B cell (primary cell): ENCODE measurements at regions not wholly inside any gene's neighbourhood (a gene's known extent, or its start where the extent isn't known, plus 50 kb on each side); places are given as distances from the start of the nearest gene placed in this dataset.

Experiments used
- EZH2 ChIP-seq: IDR thresholded peaks from 2 replicates; pipeline ENCODE4 v1.6.1; 2012; ENCODE audit warnings: borderline replicate concordance, low read depth, mild to moderate bottlenecking, moderate library complexity, low read length; ENCODE audit not compliant: insufficient read depth, poor library complexity, severe bottlenecking
- TF ChIP-seq, protein P1 (sequence below): fragments of 200-600 bp; IDR thresholded peaks from one replicate; pipeline ENCODE4 v1.8.0; 2022; ENCODE audit warnings: antibody characterized with exemption, mild to moderate bottlenecking

DNA sequence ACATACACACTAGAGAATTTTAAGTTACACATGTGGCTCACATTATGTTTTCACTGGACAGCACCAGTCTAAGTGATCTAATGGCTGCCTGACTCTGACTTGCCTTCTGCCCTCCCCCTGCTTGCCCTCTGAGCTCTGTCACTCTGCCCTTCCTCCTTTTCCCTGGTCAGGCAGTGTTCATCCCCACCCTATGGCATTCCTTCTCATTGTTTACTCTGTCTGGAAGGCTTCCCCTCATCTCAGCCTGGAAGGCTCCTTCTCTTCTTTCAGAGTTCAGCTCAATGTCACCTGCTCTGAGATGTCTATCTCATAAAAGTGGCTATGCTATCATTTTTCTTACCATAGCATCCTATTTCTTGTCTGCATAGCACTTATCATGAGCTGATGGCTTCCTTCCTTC is 305.7 kb downstream of the BMPER start:
- TF ChIP-seq, protein P1, sequence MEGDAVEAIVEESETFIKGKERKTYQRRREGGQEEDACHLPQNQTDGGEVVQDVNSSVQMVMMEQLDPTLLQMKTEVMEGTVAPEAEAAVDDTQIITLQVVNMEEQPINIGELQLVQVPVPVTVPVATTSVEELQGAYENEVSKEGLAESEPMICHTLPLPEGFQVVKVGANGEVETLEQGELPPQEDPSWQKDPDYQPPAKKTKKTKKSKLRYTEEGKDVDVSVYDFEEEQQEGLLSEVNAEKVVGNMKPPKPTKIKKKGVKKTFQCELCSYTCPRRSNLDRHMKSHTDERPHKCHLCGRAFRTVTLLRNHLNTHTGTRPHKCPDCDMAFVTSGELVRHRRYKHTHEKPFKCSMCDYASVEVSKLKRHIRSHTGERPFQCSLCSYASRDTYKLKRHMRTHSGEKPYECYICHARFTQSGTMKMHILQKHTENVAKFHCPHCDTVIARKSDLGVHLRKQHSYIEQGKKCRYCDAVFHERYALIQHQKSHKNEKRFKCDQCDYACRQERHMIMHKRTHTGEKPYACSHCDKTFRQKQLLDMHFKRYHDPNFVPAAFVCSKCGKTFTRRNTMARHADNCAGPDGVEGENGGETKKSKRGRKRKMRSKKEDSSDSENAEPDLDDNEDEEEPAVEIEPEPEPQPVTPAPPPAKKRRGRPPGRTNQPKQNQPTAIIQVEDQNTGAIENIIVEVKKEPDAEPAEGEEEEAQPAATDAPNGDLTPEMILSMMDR, result no peak
- no peak for TF ChIP-seq EZH2
